Hepatocyte (in vitro differentiated cells): ENCODE measurements at regions not wholly inside any gene's neighbourhood (a gene's known extent, or its start where the extent isn't known, plus 50 kb on each side); places are given as distances from the start of the nearest gene placed in this dataset.

Source experiments
- EZH2 ChIP-seq: fragments of 200-600 bp; sonication (generic); IDR thresholded peaks from 2 replicates; pipeline ENCODE4 v1.6.1; 2016; ENCODE audit warnings: antibody characterized with exemption, mild to moderate bottlenecking, borderline replicate concordance
- EZH2phosphoT487 ChIP-seq: fragments of 200-600 bp; sonication (generic); IDR thresholded peaks from one replicate; pipeline ENCODE4 v1.6.1; 2018; ENCODE audit warnings: antibody characterized with exemption, mild to moderate bottlenecking, low read depth, moderate library complexity; ENCODE audit not compliant: unreplicated experiment, severe bottlenecking
- TF ChIP-seq, protein P1 (sequence below): fragments of 200-600 bp; sonication (generic); IDR thresholded peaks from 2 replicates; pipeline ENCODE4 v1.5.1; 2016; ENCODE audit warnings: antibody characterized with exemption, mild to moderate bottlenecking; ENCODE audit not compliant: poor library complexity

DNA sequence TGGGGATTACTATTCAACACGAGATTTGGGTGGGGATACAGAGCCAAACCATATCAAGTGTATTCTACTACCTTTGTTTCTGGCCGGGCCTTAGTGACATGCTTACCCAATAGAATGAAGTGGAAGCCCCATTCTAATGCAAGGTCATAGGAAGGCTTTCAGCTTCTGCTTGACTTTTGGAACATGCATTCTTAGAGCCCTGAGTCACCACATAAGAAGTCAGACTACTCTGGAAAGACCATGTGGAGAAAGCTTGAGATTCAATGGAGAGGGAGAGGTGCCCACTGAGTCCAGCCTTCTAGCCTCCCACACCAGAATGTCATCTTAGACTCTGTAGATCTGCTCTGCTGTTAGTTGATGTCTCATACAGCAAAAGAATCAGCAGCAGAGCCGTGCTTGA is 155.7 kb upstream of the FBN2 start:
- TF ChIP-seq, protein P1, sequence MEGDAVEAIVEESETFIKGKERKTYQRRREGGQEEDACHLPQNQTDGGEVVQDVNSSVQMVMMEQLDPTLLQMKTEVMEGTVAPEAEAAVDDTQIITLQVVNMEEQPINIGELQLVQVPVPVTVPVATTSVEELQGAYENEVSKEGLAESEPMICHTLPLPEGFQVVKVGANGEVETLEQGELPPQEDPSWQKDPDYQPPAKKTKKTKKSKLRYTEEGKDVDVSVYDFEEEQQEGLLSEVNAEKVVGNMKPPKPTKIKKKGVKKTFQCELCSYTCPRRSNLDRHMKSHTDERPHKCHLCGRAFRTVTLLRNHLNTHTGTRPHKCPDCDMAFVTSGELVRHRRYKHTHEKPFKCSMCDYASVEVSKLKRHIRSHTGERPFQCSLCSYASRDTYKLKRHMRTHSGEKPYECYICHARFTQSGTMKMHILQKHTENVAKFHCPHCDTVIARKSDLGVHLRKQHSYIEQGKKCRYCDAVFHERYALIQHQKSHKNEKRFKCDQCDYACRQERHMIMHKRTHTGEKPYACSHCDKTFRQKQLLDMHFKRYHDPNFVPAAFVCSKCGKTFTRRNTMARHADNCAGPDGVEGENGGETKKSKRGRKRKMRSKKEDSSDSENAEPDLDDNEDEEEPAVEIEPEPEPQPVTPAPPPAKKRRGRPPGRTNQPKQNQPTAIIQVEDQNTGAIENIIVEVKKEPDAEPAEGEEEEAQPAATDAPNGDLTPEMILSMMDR, result no peak
- no peak for TF ChIP-seq EZH2phosphoT487
- TF ChIP-seq EZH2, result no peak
